GM21737 (cell line): ENCODE measurements at regions not wholly inside any gene's neighbourhood (a gene's known extent, or its start where the extent isn't known, plus 50 kb on each side); places are given as distances from the start of the nearest gene placed in this dataset.
"Not testable (repeated sequence)": the region's sequence is repeated elsewhere in the genome, so short reads cannot be mapped to it uniquely, and the experiment has no call there.

Experiments
- ATAC-seq: cut with Tn5 transposase; IDR thresholded peaks from one replicate; pipeline ENCODE4 v1.9.1; 2021; ENCODE audit warnings: mild to moderate bottlenecking, moderate library complexity; ENCODE audit not compliant: unreplicated experiment

- ATAC-seq = no peak
Observed at GRCh38 chr11:37286890-37287289, 688.9 kb upstream of the RAG2 start.

GRCh38 chr11:37282367-37282766 lies 684.3 kb upstream of the RAG2 start:
- ATAC-seq = no peak

- no peak for ATAC-seq
Observed at GRCh38 chr11:37280200-37280599, 682.2 kb upstream of the RAG2 start.

GRCh38 chr11:37277896-37278465 lies 679.9 kb upstream of the RAG2 start:
- ATAC-seq = no peak

GRCh38 chr11:37264783-37265182 lies 666.7 kb upstream of the RAG2 start:
- ATAC-seq = no peak

GRCh38 chr11:37264060-37264459 lies 666.0 kb upstream of the RAG2 start:
- ATAC-seq = no peak

GRCh38 chr11:37263467-37263866 lies 665.4 kb upstream of the RAG2 start:
- ATAC-seq = not testable (repeated sequence)

GRCh38 chr11:37259734-37260133 lies 661.7 kb upstream of the RAG2 start:
- no peak for ATAC-seq

GRCh38 chr11:37248145-37248544 lies 650.1 kb upstream of the RAG2 start:
- ATAC-seq = no peak

GRCh38 chr11:37246092-37246491 lies 648.1 kb upstream of the RAG2 start:
- ATAC-seq = not testable (repeated sequence)

GRCh38 chr11:37230865-37231264 lies 632.8 kb upstream of the RAG2 start:
- no peak for ATAC-seq

GRCh38 chr11:37223962-37224361 lies 625.9 kb upstream of the RAG2 start:
- ATAC-seq = no peak

GRCh38 chr11:37203006-37203405 lies 605.0 kb upstream of the RAG2 start:
- ATAC-seq = no peak

- no peak for ATAC-seq
Observed at GRCh38 chr11:37199082-37199481, 601.0 kb upstream of the RAG2 start.

GRCh38 chr11:37184326-37184725 lies 586.3 kb upstream of the RAG2 start:
- no peak for ATAC-seq

GRCh38 chr11:37182031-37182430 lies 584.0 kb upstream of the RAG2 start:
- no peak for ATAC-seq

- ATAC-seq = no peak
Observed at GRCh38 chr11:37177721-37178120, 579.7 kb upstream of the RAG2 start.

GRCh38 chr11:37171451-37171850 lies 573.4 kb upstream of the RAG2 start:
- ATAC-seq = no peak

- no peak for ATAC-seq
Observed at GRCh38 chr11:37170311-37170710, 572.3 kb upstream of the RAG2 start.

GRCh38 chr11:37145434-37145833 lies 547.4 kb upstream of the RAG2 start:
- not testable (repeated sequence) for ATAC-seq

GRCh38 chr11:37142591-37142990 lies 544.6 kb upstream of the RAG2 start:
- no peak for ATAC-seq

GRCh38 chr11:37141707-37142106 lies 543.7 kb upstream of the RAG2 start:
- no peak for ATAC-seq

- ATAC-seq = not testable (repeated sequence)
Observed at GRCh38 chr11:37135606-37136005, 537.6 kb upstream of the RAG2 start.
